ENCODE measurements at regions not wholly inside any gene's neighbourhood (a gene's known extent, or its start where the extent isn't known, plus 50 kb on each side); places are given as distances from the start of the nearest gene placed in this dataset.

GRCh38 chr12:105862163-105862821, 276.5 kb downstream of the NUAK1 start:
- Histone ChIP-seq H3K27me3 (ENCODE audit: low read length) (no peaks in the 10 kb centered on the region), H3K36me3 (ENCODE audit: insufficient read depth, low read length) (no peaks in the 10 kb centered on the region), H4K20me1 (ENCODE audit: insufficient read depth, low read depth, low read length) (no peaks in the 10 kb centered on the region), H3K27ac (ENCODE audit: low read length) (no peak overlapping the region), H3K9me2 (replicated peaks; ENCODE audit: insufficient read depth, low read length) (no peaks in the 10 kb centered on the region), H3K79me2 (ENCODE audit: low read length) (no peaks in the 10 kb centered on the region), H2AFZ (ENCODE audit: low read length) (no peak overlapping the region), H3K9ac (ENCODE audit: low read length) (no peak overlapping the region), H3K4me2 (ENCODE audit: low read depth, low read length, poor library complexity, severe bottlenecking) (no peak overlapping the region), H3K9me3 (ENCODE audit: low read length) (no peaks in the 10 kb centered on the region), H3K4me3 (ENCODE audit: low read length) (no peak overlapping the region), H3K4me1 (ENCODE audit: low read length) (no peaks in the 10 kb centered on the region)
- DNase-seq: no peak

GRCh38 chr12:105864316-105864715, 274.4 kb downstream of the NUAK1 start:
- H2AFZ ChIP-seq (ENCODE audit: low read length): no peak overlapping the region
- no peaks in the 10 kb centered on the region for H3K79me2 ChIP-seq (ENCODE audit: low read length)
- no peak overlapping the region for H3K4me3 ChIP-seq (ENCODE audit: low read length)
- H3K4me2 ChIP-seq (ENCODE audit: low read depth, low read length, poor library complexity, severe bottlenecking): no peak overlapping the region
- H3K9me2 ChIP-seq (replicated peaks; ENCODE audit: insufficient read depth, low read length): no peaks in the 10 kb centered on the region
- H3K9me3 ChIP-seq (ENCODE audit: low read length): no peaks in the 10 kb centered on the region
- no peaks in the 10 kb centered on the region for H3K27me3 ChIP-seq (ENCODE audit: low read length)
- no peak overlapping the region for H3K27ac ChIP-seq (ENCODE audit: low read length)
- no peak for DNase-seq
- no peaks in the 10 kb centered on the region for H4K20me1 ChIP-seq (ENCODE audit: insufficient read depth, low read depth, low read length)
- no peaks in the 10 kb centered on the region for H3K36me3 ChIP-seq (ENCODE audit: insufficient read depth, low read length)
- no peaks in the 10 kb centered on the region for H3K4me1 ChIP-seq (ENCODE audit: low read length)
- H3K9ac ChIP-seq (ENCODE audit: low read length): no peak overlapping the region

GRCh38 chr12:105864901-105865300, 273.9 kb downstream of the NUAK1 start:
- Histone ChIP-seq H3K9me2 (replicated peaks; ENCODE audit: insufficient read depth, low read length) (no peaks in the 10 kb centered on the region), H3K9ac (ENCODE audit: low read length) (no peak overlapping the region)
- DNase-seq: no peak

GRCh38 chr12:105865886-105866285, 272.9 kb downstream of the NUAK1 start:
- no peak overlapping the region for H3K4me3 ChIP-seq (ENCODE audit: low read length)
- no peaks in the 10 kb centered on the region for H4K20me1 ChIP-seq (ENCODE audit: insufficient read depth, low read depth, low read length)
- no peak overlapping the region for H3K27ac ChIP-seq (ENCODE audit: low read length)
- no peak overlapping the region for H3K9ac ChIP-seq (ENCODE audit: low read length)
- no peaks in the 10 kb centered on the region for H3K27me3 ChIP-seq (ENCODE audit: low read length)
- no peak overlapping the region for H3K4me2 ChIP-seq (ENCODE audit: low read depth, low read length, poor library complexity, severe bottlenecking)
- no peaks in the 10 kb centered on the region for H3K36me3 ChIP-seq (ENCODE audit: insufficient read depth, low read length)
- no peaks in the 10 kb centered on the region for H3K9me2 ChIP-seq (replicated peaks; ENCODE audit: insufficient read depth, low read length)
- H3K4me1 ChIP-seq (ENCODE audit: low read length): no peaks in the 10 kb centered on the region
- H3K79me2 ChIP-seq (ENCODE audit: low read length): no peaks in the 10 kb centered on the region
- no peak overlapping the region for H2AFZ ChIP-seq (ENCODE audit: low read length)
- DNase-seq: no peak
- H3K9me3 ChIP-seq (ENCODE audit: low read length): no peaks in the 10 kb centered on the region

More at GRCh38 chr12:105864901-105865300, 273.9 kb downstream of the NUAK1 start:
- H3K4me2 ChIP-seq (ENCODE audit: low read depth, low read length, poor library complexity, severe bottlenecking): no peak overlapping the region
- H4K20me1 ChIP-seq (ENCODE audit: insufficient read depth, low read depth, low read length): no peaks in the 10 kb centered on the region
- no peak overlapping the region for H3K27ac ChIP-seq (ENCODE audit: low read length)
- no peaks in the 10 kb centered on the region for H3K36me3 ChIP-seq (ENCODE audit: insufficient read depth, low read length)
- no peaks in the 10 kb centered on the region for H3K27me3 ChIP-seq (ENCODE audit: low read length)
- no peak overlapping the region for H2AFZ ChIP-seq (ENCODE audit: low read length)
- no peaks in the 10 kb centered on the region for H3K79me2 ChIP-seq (ENCODE audit: low read length)
- H3K4me1 ChIP-seq (ENCODE audit: low read length): no peaks in the 10 kb centered on the region
- no peaks in the 10 kb centered on the region for H3K9me3 ChIP-seq (ENCODE audit: low read length)
- H3K4me3 ChIP-seq (ENCODE audit: low read length): no peak overlapping the region

GRCh38 chr12:105874121-105874520, 264.6 kb downstream of the NUAK1 start:
- H3K9me3 ChIP-seq (ENCODE audit: low read length): no peaks in the 10 kb centered on the region
- H3K27ac ChIP-seq (ENCODE audit: low read length): no peak overlapping the region
- H3K4me3 ChIP-seq (ENCODE audit: low read length): no peak overlapping the region
- H3K9ac ChIP-seq (ENCODE audit: low read length): no peak overlapping the region
- no peak for DNase-seq
- H2AFZ ChIP-seq (ENCODE audit: low read length): no peak overlapping the region
- H3K36me3 ChIP-seq (ENCODE audit: insufficient read depth, low read length): no peaks in the 10 kb centered on the region
- H3K4me2 ChIP-seq (ENCODE audit: low read depth, low read length, poor library complexity, severe bottlenecking): no peak overlapping the region
- no peaks in the 10 kb centered on the region for H3K4me1 ChIP-seq (ENCODE audit: low read length)
- no peaks in the 10 kb centered on the region for H3K79me2 ChIP-seq (ENCODE audit: low read length)
- no peaks in the 10 kb centered on the region for H4K20me1 ChIP-seq (ENCODE audit: insufficient read depth, low read depth, low read length)
- no peaks in the 10 kb centered on the region for H3K9me2 ChIP-seq (replicated peaks; ENCODE audit: insufficient read depth, low read length)
- no peaks in the 10 kb centered on the region for H3K27me3 ChIP-seq (ENCODE audit: low read length)

- Histone ChIP-seq H3K27ac (ENCODE audit: low read length) (no peak overlapping the region), H3K27me3 (ENCODE audit: low read length) (no peaks in the 10 kb centered on the region), H3K4me2 (ENCODE audit: low read depth, low read length, poor library complexity, severe bottlenecking) (no peak overlapping the region), H3K4me3 (ENCODE audit: low read length) (no peak overlapping the region), H3K36me3 (ENCODE audit: insufficient read depth, low read length) (no peaks in the 10 kb centered on the region), H3K4me1 (ENCODE audit: low read length) (no peaks in the 10 kb centered on the region), H3K9ac (ENCODE audit: low read length) (no peak overlapping the region), H4K20me1 (ENCODE audit: insufficient read depth, low read depth, low read length) (no peaks in the 10 kb centered on the region), H3K79me2 (ENCODE audit: low read length) (no peaks in the 10 kb centered on the region), H2AFZ (ENCODE audit: low read length) (no peak overlapping the region), H3K9me3 (ENCODE audit: low read length) (no peaks in the 10 kb centered on the region), H3K9me2 (replicated peaks; ENCODE audit: insufficient read depth, low read length) (no peaks in the 10 kb centered on the region)
- no peak for DNase-seq
Measured at GRCh38 chr12:105876396-105876927, 262.3 kb downstream of the NUAK1 start.

GRCh38 chr12:105878964-105879363, 259.8 kb downstream of the NUAK1 start:
- no peaks in the 10 kb centered on the region for H3K36me3 ChIP-seq (ENCODE audit: insufficient read depth, low read length)
- H3K4me3 ChIP-seq (ENCODE audit: low read length): no peak overlapping the region
- no peak overlapping the region for H2AFZ ChIP-seq (ENCODE audit: low read length)
- DNase-seq: no peak
- no peaks in the 10 kb centered on the region for H3K9me2 ChIP-seq (replicated peaks; ENCODE audit: insufficient read depth, low read length)
- no peak overlapping the region for H3K4me2 ChIP-seq (ENCODE audit: low read depth, low read length, poor library complexity, severe bottlenecking)
- H4K20me1 ChIP-seq (ENCODE audit: insufficient read depth, low read depth, low read length): no peaks in the 10 kb centered on the region
- no peaks in the 10 kb centered on the region for H3K27me3 ChIP-seq (ENCODE audit: low read length)
- no peaks in the 10 kb centered on the region for H3K4me1 ChIP-seq (ENCODE audit: low read length)
- no peak overlapping the region for H3K27ac ChIP-seq (ENCODE audit: low read length)
- no peak overlapping the region for H3K9ac ChIP-seq (ENCODE audit: low read length)
- no peaks in the 10 kb centered on the region for H3K79me2 ChIP-seq (ENCODE audit: low read length)
- H3K9me3 ChIP-seq (ENCODE audit: low read length): no peaks in the 10 kb centered on the region

- Histone ChIP-seq H3K27me3 (ENCODE audit: low read length) (no peaks in the 10 kb centered on the region), H3K9ac (ENCODE audit: low read length) (no peak overlapping the region)
Measured at GRCh38 chr12:105880824-105881388, 257.8 kb downstream of the NUAK1 start.

More at GRCh38 chr12:105880824-105881388, 257.8 kb downstream of the NUAK1 start:
- Histone ChIP-seq H2AFZ (ENCODE audit: low read length) (no peak overlapping the region), H4K20me1 (ENCODE audit: insufficient read depth, low read depth, low read length) (no peaks in the 10 kb centered on the region), H3K79me2 (ENCODE audit: low read length) (no peaks in the 10 kb centered on the region), H3K36me3 (ENCODE audit: insufficient read depth, low read length) (no peaks in the 10 kb centered on the region), H3K27ac (ENCODE audit: low read length) (no peak overlapping the region), H3K4me2 (ENCODE audit: low read depth, low read length, poor library complexity, severe bottlenecking) (no peak overlapping the region), H3K9me3 (ENCODE audit: low read length) (no peaks in the 10 kb centered on the region), H3K4me1 (ENCODE audit: low read length) (no peaks in the 10 kb centered on the region), H3K4me3 (ENCODE audit: low read length) (no peak overlapping the region), H3K9me2 (replicated peaks; ENCODE audit: insufficient read depth, low read length) (no peaks in the 10 kb centered on the region)
- DNase-seq: no peak

All from Karpas-422 (cell line).